OCI-LY3 (cell line): ENCODE measurements at regions not wholly inside any gene's neighbourhood (a gene's known extent, or its start where the extent isn't known, plus 50 kb on each side); places are given as distances from the start of the nearest gene placed in this dataset.

Source experiments
- EZH2phosphoT487 ChIP-seq: fragments of 200-600 bp; shearing (Covaris generic); IDR thresholded peaks from 2 replicates; pipeline ENCODE4 v1.6.1; 2018; ENCODE audit warnings: antibody characterized with exemption, mixed run types, low read depth
- TF ChIP-seq, protein P1 (sequence below): fragments of 200-600, 300-600 bp; sonication (generic); IDR thresholded peaks from 2 replicates; pipeline ENCODE4 v1.5.1; 2014; ENCODE audit warnings: antibody characterized with exemption, low read length, low read depth

DNA sequence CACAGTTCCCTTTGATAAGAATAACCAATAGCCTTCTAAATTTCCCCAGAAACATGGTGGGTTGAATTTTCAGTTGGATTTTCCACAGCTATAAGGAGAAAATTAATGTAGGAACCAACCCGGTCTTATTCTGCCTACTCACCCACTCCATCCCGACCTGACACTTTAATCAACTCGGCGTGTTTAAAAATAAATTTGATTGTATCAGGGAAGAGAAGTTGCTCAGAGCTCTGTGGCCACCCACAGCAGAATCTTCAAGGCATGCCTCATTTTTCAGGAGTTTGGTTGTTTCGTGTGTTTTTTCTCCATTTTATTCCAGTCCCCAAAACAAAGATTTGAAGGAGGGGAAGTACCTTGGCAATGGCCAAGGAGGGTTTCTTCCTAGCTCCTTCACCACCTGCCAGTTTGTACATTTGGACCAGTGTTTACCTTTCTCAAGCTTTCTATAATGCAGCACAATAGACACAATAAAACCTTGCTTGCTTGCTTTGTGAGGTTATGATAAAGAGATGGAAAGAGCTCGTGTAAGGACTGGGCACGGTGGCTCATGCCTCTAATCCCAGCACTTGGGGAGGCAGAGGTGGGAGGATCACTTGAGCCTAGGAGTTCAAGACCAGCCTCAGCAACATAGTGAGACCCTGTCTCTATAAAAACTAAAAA lies 297.2 kb upstream of the JARID2 start:
- TF ChIP-seq, protein P1, sequence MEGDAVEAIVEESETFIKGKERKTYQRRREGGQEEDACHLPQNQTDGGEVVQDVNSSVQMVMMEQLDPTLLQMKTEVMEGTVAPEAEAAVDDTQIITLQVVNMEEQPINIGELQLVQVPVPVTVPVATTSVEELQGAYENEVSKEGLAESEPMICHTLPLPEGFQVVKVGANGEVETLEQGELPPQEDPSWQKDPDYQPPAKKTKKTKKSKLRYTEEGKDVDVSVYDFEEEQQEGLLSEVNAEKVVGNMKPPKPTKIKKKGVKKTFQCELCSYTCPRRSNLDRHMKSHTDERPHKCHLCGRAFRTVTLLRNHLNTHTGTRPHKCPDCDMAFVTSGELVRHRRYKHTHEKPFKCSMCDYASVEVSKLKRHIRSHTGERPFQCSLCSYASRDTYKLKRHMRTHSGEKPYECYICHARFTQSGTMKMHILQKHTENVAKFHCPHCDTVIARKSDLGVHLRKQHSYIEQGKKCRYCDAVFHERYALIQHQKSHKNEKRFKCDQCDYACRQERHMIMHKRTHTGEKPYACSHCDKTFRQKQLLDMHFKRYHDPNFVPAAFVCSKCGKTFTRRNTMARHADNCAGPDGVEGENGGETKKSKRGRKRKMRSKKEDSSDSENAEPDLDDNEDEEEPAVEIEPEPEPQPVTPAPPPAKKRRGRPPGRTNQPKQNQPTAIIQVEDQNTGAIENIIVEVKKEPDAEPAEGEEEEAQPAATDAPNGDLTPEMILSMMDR = no peak
- no peak for TF ChIP-seq EZH2phosphoT487
